HepG2 (cell line): ENCODE measurements at regions not wholly inside any gene's neighbourhood (a gene's known extent, or its start where the extent isn't known, plus 50 kb on each side); places are given as distances from the start of the nearest gene placed in this dataset.

Experiments used
- FOXJ3 ChIP-seq: sonication (generic); formaldehyde crosslinking; IDR thresholded peaks from 2 replicates; pipeline ENCODE4 v1.4.0; 2020; ENCODE audit warnings: missing genetic modification reagents, mild to moderate bottlenecking, borderline replicate concordance
- HDAC2 ChIP-seq: sonication (generic); formaldehyde crosslinking; IDR thresholded peaks from 2 replicates; pipeline ENCODE4 v1.4.0; 2020; ENCODE audit warnings: missing genetic modification reagents
- KLF15 ChIP-seq: sonication (generic); formaldehyde crosslinking; IDR thresholded peaks from 2 replicates; pipeline ENCODE4 v1.8.1; 2023; ENCODE audit warnings: borderline replicate concordance, mild to moderate bottlenecking, inconsistent platforms, missing genetic modification reagents, mixed read lengths
- MIER3 ChIP-seq: IDR thresholded peaks from 2 replicates; pipeline ENCODE4 v1.6.1; 2016; ENCODE audit warnings: missing compliant biosample characterization, borderline replicate concordance
- MIXL1 ChIP-seq: IDR thresholded peaks from 2 replicates; pipeline ENCODE4 v1.6.1; 2016
- NFYC ChIP-seq: IDR thresholded peaks from 2 replicates; pipeline ENCODE4 v1.6.1; 2016; ENCODE audit warnings: missing genetic modification reagents, missing compliant biosample characterization
- NR3C1 ChIP-seq: sonication (generic); formaldehyde crosslinking; IDR thresholded peaks from 2 replicates; pipeline ENCODE4 v1.4.0; 2020; ENCODE audit warnings: missing genetic modification reagents
- PCBP2 ChIP-seq: fragments of 200-400 bp; formaldehyde crosslinking; optimal IDR thresholded peaks from 2 replicates; pipeline ENCODE3; 2018; ENCODE audit warnings: low read length, low read depth; ENCODE audit not compliant: poor library complexity, severe bottlenecking
- PHF20 ChIP-seq: sonication (generic); formaldehyde crosslinking; IDR thresholded peaks from 2 replicates; pipeline ENCODE4 v1.5.0; 2020; ENCODE audit warnings: mild to moderate bottlenecking, missing genetic modification reagents
- RXRB ChIP-seq: IDR thresholded peaks from 2 replicates; pipeline ENCODE4 v1.6.1; 2016; ENCODE audit warnings: borderline replicate concordance, missing genetic modification reagents, missing compliant biosample characterization
- TAF1 ChIP-seq: sonication (generic); formaldehyde crosslinking; IDR thresholded peaks from 2 replicates; pipeline ENCODE4 v1.4.0; 2020; ENCODE audit warnings: missing genetic modification reagents
- TBX3 ChIP-seq: fragments of 450-650 bp; IDR thresholded peaks from 2 replicates; pipeline ENCODE4 v1.6.1; 2017; ENCODE audit warnings: antibody characterized with exemption, mild to moderate bottlenecking, inconsistent platforms, borderline replicate concordance
- ZFP1 ChIP-seq: IDR thresholded peaks from 2 replicates; pipeline ENCODE4 v1.6.1; 2016
- ZNF205 ChIP-seq: IDR thresholded peaks from 2 replicates; pipeline ENCODE4 v1.6.1; 2018; ENCODE audit warnings: missing biosample characterization, missing genetic modification reagents
- ZNF337 ChIP-seq: sonication (generic); formaldehyde crosslinking; IDR thresholded peaks from 2 replicates; pipeline ENCODE4 v1.5.1; 2020; ENCODE audit warnings: missing genetic modification reagents, low read depth, mild to moderate bottlenecking, borderline replicate concordance
- ZNF496 ChIP-seq: sonication (generic); formaldehyde crosslinking; IDR thresholded peaks from 2 replicates; pipeline ENCODE4 v1.8.1; 2023; ENCODE audit warnings: mild to moderate bottlenecking, moderate library complexity, missing genetic modification reagents; ENCODE audit not compliant: insufficient replicate concordance
- ZNF746 ChIP-seq: sonication (generic); formaldehyde crosslinking; IDR thresholded peaks from 2 replicates; pipeline ENCODE4 v1.8.0; 2022; ENCODE audit warnings: mild to moderate bottlenecking, missing genetic modification reagents
- TF ChIP-seq, protein P1 (sequence below): sonication (generic); formaldehyde crosslinking; IDR thresholded peaks from 2 replicates; pipeline ENCODE4 v1.5.0; 2020; ENCODE audit warnings: missing genetic modification reagents
- TF ChIP-seq, protein P2 (sequence below): sonication (generic); formaldehyde crosslinking; IDR thresholded peaks from 2 replicates; pipeline ENCODE4 v1.4.0; 2020; ENCODE audit warnings: missing genetic modification reagents, low read depth, mild to moderate bottlenecking, borderline replicate concordance
- TF ChIP-seq, protein P3 (sequence below): IDR thresholded peaks from 2 replicates; pipeline ENCODE4 v1.6.1; 2016; ENCODE audit warnings: control low read depth
- TF ChIP-seq, protein P4 (sequence below): sonication (generic); formaldehyde crosslinking; IDR thresholded peaks from 2 replicates; pipeline ENCODE4 v1.4.0; 2020; ENCODE audit warnings: mild to moderate bottlenecking, missing genetic modification reagents
- TF ChIP-seq, protein P5 (sequence below): sonication (generic); formaldehyde crosslinking; IDR thresholded peaks from 2 replicates; pipeline ENCODE4 v1.5.1; 2020; ENCODE audit warnings: mild to moderate bottlenecking, moderate library complexity, missing genetic modification reagents
- TF ChIP-seq, protein P6 (sequence below): sonication (generic); formaldehyde crosslinking; IDR thresholded peaks from 2 replicates; pipeline ENCODE4 v1.8.1; 2022; ENCODE audit warnings: mild to moderate bottlenecking, missing genetic modification reagents

DNA sequence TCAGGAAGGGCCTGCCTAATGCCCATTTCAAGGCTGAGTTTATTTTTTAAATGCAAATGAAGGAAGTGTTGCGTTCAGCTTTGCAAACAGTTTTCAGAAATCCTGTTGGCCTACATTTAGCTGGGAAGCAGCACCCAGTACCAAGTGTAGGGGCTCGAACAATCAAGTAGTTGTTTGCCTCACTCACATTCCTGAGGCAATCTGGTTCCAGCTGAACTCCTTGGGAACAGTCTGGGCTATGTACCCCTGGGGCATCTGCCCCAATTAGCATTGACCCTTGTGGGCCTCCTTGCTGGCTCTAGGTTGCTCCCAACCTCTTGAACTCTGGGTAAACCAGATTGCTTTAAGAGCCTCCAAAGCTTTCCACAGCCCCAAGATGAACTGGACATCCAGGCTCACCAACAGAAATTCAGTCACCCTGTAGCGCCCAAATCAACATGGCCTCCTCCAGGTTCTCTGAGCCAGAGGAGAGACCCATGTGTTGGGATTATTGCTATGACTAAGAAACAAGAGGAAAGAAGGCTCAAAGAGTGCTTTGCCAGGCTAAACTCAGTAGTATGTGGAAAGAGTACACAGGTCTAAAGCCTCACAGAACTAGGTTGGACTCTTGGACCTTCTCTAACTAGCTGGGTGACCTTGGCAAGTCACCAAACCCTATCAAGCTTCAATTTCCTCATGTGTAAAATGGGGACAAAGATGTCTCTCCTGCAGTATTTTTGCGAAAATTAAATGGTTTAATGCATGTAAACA, 532.7 kb downstream of the SOX2 start (continued):
- TF ChIP-seq, protein P1, sequence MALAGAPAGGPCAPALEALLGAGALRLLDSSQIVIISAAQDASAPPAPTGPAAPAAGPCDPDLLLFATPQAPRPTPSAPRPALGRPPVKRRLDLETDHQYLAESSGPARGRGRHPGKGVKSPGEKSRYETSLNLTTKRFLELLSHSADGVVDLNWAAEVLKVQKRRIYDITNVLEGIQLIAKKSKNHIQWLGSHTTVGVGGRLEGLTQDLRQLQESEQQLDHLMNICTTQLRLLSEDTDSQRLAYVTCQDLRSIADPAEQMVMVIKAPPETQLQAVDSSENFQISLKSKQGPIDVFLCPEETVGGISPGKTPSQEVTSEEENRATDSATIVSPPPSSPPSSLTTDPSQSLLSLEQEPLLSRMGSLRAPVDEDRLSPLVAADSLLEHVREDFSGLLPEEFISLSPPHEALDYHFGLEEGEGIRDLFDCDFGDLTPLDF (CRISPR knock-in tag): no peak
- peak; percentile 62; the same call in 1 of the 2 replicates for TF ChIP-seq FOXJ3 (CRISPR knock-in tag)
- TF ChIP-seq PHF20 (CRISPR knock-in tag): no peak
- peak; percentile 42; the same call in 1 of the 2 replicates for TF ChIP-seq HDAC2 (CRISPR knock-in tag)
- no peak for TF ChIP-seq ZNF746 (CRISPR knock-in tag)
- TF ChIP-seq NFYC: no peak
- peak; percentile 17; the same call in 1 of the 2 replicates for TF ChIP-seq MIER3 (CRISPR knock-in tag)
- peak; percentile 18; the same call in 1 of the 2 replicates for TF ChIP-seq RXRB (CRISPR knock-in tag)
- no peak for TF ChIP-seq PCBP2
- TF ChIP-seq TBX3: no peak
- no peak for TF ChIP-seq KLF15 (CRISPR knock-in tag)
- TF ChIP-seq MIXL1 (CRISPR knock-in tag): peak; percentile 57; the same call in 1 of the 2 replicates
- TF ChIP-seq, protein P2, sequence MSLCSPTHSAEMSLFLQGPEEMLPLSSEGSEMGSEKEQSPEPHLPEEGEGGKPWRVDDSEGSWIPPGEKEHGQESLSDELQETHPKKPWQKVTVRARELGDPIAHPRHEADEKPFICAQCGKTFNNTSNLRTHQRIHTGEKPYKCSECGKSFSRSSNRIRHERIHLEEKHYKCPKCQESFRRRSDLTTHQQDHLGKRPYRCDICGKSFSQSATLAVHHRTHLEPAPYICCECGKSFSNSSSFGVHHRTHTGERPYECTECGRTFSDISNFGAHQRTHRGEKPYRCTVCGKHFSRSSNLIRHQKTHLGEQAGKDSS (CRISPR knock-in tag): no peak
- TF ChIP-seq TAF1 (CRISPR knock-in tag): no peak
- no peak for TF ChIP-seq NR3C1 (CRISPR knock-in tag)
- TF ChIP-seq ZFP1 (CRISPR knock-in tag): no peak
- TF ChIP-seq, protein P3, sequence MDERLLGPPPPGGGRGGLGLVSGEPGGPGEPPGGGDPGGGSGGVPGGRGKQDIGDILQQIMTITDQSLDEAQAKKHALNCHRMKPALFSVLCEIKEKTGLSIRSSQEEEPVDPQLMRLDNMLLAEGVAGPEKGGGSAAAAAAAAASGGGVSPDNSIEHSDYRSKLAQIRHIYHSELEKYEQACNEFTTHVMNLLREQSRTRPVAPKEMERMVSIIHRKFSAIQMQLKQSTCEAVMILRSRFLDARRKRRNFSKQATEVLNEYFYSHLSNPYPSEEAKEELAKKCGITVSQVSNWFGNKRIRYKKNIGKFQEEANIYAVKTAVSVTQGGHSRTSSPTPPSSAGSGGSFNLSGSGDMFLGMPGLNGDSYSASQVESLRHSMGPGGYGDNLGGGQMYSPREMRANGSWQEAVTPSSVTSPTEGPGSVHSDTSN (CRISPR knock-in tag): no peak
- TF ChIP-seq ZNF337 (CRISPR knock-in tag): no peak
- TF ChIP-seq, protein P4, sequence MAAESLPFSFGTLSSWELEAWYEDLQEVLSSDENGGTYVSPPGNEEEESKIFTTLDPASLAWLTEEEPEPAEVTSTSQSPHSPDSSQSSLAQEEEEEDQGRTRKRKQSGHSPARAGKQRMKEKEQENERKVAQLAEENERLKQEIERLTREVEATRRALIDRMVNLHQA: no peak
- TF ChIP-seq, protein P5, sequence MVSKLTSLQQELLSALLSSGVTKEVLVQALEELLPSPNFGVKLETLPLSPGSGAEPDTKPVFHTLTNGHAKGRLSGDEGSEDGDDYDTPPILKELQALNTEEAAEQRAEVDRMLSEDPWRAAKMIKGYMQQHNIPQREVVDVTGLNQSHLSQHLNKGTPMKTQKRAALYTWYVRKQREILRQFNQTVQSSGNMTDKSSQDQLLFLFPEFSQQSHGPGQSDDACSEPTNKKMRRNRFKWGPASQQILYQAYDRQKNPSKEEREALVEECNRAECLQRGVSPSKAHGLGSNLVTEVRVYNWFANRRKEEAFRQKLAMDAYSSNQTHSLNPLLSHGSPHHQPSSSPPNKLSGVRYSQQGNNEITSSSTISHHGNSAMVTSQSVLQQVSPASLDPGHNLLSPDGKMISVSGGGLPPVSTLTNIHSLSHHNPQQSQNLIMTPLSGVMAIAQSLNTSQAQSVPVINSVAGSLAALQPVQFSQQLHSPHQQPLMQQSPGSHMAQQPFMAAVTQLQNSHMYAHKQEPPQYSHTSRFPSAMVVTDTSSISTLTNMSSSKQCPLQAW (CRISPR knock-in tag): peak; percentile 42; the same call in 1 of the 2 replicates
- TF ChIP-seq ZNF496 (CRISPR knock-in tag): no peak
- 0 out of 2 replicates have a peak, but pooled peaks have one; percentile 26 for TF ChIP-seq ZNF205 (CRISPR knock-in tag)
- TF ChIP-seq, protein P6, sequence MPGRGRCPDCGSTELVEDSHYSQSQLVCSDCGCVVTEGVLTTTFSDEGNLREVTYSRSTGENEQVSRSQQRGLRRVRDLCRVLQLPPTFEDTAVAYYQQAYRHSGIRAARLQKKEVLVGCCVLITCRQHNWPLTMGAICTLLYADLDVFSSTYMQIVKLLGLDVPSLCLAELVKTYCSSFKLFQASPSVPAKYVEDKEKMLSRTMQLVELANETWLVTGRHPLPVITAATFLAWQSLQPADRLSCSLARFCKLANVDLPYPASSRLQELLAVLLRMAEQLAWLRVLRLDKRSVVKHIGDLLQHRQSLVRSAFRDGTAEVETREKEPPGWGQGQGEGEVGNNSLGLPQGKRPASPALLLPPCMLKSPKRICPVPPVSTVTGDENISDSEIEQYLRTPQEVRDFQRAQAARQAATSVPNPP (CRISPR knock-in tag): no peak
